ENCODE measurements at regions not wholly inside any gene's neighbourhood (a gene's known extent, or its start where the extent isn't known, plus 50 kb on each side); places are given as distances from the start of the nearest gene placed in this dataset.

GRCh38 chr5:68444048-68444447, 228.5 kb downstream of the PIK3R1 start:
- no peak overlapping the region for H3K4me3 ChIP-seq (ENCODE audit: low read depth, low read length)
- no peak for TF ChIP-seq POLR2A (IDR thresholded peaks at IDR 0.05; ENCODE audit: extremely low read depth, insufficient read length)
- no peak for TF ChIP-seq MYC (IDR thresholded peaks at IDR 0.05; ENCODE audit: low read depth, low read length)
- TF ChIP-seq, protein P1, sequence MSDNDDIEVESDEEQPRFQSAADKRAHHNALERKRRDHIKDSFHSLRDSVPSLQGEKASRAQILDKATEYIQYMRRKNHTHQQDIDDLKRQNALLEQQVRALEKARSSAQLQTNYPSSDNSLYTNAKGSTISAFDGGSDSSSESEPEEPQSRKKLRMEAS (IDR thresholded peaks at IDR 0.05; ENCODE audit: low read depth, low read length): no peak
- TF ChIP-seq, protein P2, sequence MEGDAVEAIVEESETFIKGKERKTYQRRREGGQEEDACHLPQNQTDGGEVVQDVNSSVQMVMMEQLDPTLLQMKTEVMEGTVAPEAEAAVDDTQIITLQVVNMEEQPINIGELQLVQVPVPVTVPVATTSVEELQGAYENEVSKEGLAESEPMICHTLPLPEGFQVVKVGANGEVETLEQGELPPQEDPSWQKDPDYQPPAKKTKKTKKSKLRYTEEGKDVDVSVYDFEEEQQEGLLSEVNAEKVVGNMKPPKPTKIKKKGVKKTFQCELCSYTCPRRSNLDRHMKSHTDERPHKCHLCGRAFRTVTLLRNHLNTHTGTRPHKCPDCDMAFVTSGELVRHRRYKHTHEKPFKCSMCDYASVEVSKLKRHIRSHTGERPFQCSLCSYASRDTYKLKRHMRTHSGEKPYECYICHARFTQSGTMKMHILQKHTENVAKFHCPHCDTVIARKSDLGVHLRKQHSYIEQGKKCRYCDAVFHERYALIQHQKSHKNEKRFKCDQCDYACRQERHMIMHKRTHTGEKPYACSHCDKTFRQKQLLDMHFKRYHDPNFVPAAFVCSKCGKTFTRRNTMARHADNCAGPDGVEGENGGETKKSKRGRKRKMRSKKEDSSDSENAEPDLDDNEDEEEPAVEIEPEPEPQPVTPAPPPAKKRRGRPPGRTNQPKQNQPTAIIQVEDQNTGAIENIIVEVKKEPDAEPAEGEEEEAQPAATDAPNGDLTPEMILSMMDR (IDR thresholded peaks at IDR 0.05; ENCODE audit: low read depth, low read length): no peak
- no peak for DNase-seq (ENCODE audit: low read depth)

- no peak overlapping the region for H3K4me3 ChIP-seq (ENCODE audit: low read depth, low read length)
- DNase-seq (ENCODE audit: low read depth): no peak
- TF ChIP-seq, protein P2 (IDR thresholded peaks at IDR 0.05; ENCODE audit: low read depth, low read length): no peak
- TF ChIP-seq MYC (IDR thresholded peaks at IDR 0.05; ENCODE audit: low read depth, low read length) (no peak), POLR2A (IDR thresholded peaks at IDR 0.05; ENCODE audit: extremely low read depth, insufficient read length) (no peak)
- TF ChIP-seq, protein P1 (IDR thresholded peaks at IDR 0.05; ENCODE audit: low read depth, low read length): no peak
Measured at GRCh38 chr5:68444833-68445232, 229.3 kb downstream of the PIK3R1 start.

DNA sequence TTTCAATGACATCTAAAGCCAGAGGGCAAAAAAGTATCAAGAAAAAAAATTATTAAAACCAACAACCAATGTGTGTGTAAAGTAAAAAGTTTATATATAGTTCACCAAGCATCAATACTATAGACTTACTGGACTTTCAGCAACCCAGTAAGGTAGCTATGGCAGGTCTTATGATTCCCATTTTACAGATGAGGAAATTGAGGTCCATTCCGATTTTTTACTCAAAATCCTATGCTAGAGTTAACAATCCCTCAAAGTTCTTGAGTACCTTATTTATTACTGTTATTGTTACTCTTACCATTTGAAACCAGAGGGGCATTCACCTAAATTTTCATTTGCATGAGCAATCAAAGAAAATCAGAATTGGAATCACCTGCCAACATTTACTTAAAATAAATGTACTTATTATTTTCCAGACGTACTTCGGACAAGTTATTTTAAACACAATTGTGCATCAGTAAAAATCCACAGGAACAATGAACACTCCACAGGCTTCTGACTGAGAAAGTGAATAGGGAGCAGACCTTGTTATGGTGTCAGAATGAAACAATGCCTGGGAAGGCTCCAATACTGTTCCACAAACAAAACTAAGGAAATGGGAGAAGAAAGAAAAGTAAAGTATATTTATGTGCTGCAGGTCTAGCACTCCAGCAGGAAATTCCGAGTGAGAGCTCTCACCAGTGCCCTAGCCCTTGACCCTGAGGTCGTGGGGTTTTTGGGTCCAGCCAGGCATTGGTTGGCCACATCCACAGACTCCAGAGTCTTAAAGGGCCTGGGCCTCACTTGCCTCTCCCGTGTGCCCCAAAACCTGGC, 229.9 kb downstream of the PIK3R1 start:
- no peak for DNase-seq (ENCODE audit: low read depth)
- H3K4me3 ChIP-seq (ENCODE audit: low read depth, low read length): no peak overlapping the region
- TF ChIP-seq, protein P2 (IDR thresholded peaks at IDR 0.05; ENCODE audit: low read depth, low read length): no peak
- TF ChIP-seq MYC (IDR thresholded peaks at IDR 0.05; ENCODE audit: low read depth, low read length): no peak
- no peak for TF ChIP-seq POLR2A (IDR thresholded peaks at IDR 0.05; ENCODE audit: extremely low read depth, insufficient read length)
- TF ChIP-seq, protein P1 (IDR thresholded peaks at IDR 0.05; ENCODE audit: low read depth, low read length): no peak

DNA sequence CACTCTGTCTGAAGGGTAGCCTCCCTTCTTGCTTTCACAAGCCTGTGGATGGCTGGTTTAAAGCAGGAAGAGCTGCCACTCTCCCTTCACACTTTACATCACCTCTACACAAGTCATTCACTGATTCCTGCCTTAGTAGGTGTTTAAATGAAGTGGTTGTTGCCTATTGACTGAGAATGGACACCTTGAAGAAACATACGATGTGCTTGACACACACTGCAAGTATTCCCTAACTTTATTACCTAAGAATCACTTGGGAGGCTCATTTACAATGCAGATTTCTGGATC, 230.5 kb downstream of the PIK3R1 start:
- TF ChIP-seq, protein P2 (IDR thresholded peaks at IDR 0.05; ENCODE audit: low read depth, low read length): no peak
- no peak for TF ChIP-seq POLR2A (IDR thresholded peaks at IDR 0.05; ENCODE audit: extremely low read depth, insufficient read length)
- TF ChIP-seq, protein P1 (IDR thresholded peaks at IDR 0.05; ENCODE audit: low read depth, low read length): no peak
- no peak for TF ChIP-seq MYC (IDR thresholded peaks at IDR 0.05; ENCODE audit: low read depth, low read length)
- no peak for DNase-seq (ENCODE audit: low read depth)
- no peak overlapping the region for H3K4me3 ChIP-seq (ENCODE audit: low read depth, low read length)

DNA sequence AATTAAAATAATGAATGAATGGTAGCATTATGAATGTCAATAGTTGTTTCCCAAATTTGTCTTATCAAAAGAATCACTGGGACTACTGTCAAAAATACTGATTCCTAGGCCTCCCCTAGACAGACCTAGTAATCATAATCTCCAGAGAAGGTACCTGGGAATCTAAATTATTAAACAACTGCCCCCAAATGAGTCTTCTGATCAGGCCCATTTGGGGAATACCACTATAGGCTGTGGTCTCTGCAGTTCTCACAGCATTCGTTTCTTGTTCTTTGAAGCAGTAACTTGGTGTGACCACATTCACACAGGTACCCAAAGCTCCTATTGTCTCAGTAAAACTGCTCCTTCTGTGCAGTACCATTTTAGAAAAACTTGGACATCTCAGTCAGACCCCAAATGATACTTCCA, 230.9 kb downstream of the PIK3R1 start:
- H3K4me3 ChIP-seq (ENCODE audit: low read depth, low read length): no peak overlapping the region
- no peak for DNase-seq (ENCODE audit: low read depth)
- no peak for TF ChIP-seq POLR2A (IDR thresholded peaks at IDR 0.05; ENCODE audit: extremely low read depth, insufficient read length)
- TF ChIP-seq, protein P2 (IDR thresholded peaks at IDR 0.05; ENCODE audit: low read depth, low read length): no peak
- TF ChIP-seq, protein P1 (IDR thresholded peaks at IDR 0.05; ENCODE audit: low read depth, low read length): no peak
- no peak for TF ChIP-seq MYC (IDR thresholded peaks at IDR 0.05; ENCODE audit: low read depth, low read length)
